HCT116 (cell line): ENCODE measurements at regions not wholly inside any gene's neighbourhood (a gene's known extent, or its start where the extent isn't known, plus 50 kb on each side); places are given as distances from the start of the nearest gene placed in this dataset.

Experiments
- ATAC-seq: fragments of 200-7000 bp; cut with Tn5 transposase; 2 replicates; pipeline ENCODE4 v1.9.1; 2020; ENCODE audit warnings: mild to moderate bottlenecking, moderate library complexity
- BruUV-seq: library from RNA; stranded (reverse); fragments of 400-500 nt; replicated peaks from 2 replicates; lab custom pipeline; 2021; lab: Mats Ljungman, UMichigan
- CTCF ChIA-PET: fragments of 300-600 bp; sonication (Branson Sonifier 250); formaldehyde crosslinking; loops from one replicate; lab custom pipeline; 2021; ENCODE audit warnings: antibody characterized with exemption; lab: Charles Lee
- POLR2A ChIA-PET: fragments of 300-600, 350-600 bp; sonication (Branson Sonifier 250); formaldehyde crosslinking; loops from one replicate; lab custom pipeline; 2021; ENCODE audit warnings: antibody characterized with exemption; lab: Charles Lee
- RAD21 ChIA-PET, 2 experiments: fragments of 300-600 bp; sonication (Branson Sonifier 250); formaldehyde crosslinking; loops; one replicate each; lab custom pipeline; 2023; ENCODE audit warnings: low total read pairs in 2 of 2; ENCODE audit not compliant: uncharacterized antibody in 2 of 2, unreplicated experiment in 2 of 2, low non-redundant PET in 1 of 2; lab: Charles Lee
- DNase-seq: peaks from one replicate; pipeline ENCODE4 v3.0.0-alpha.2; 2010; ENCODE audit warnings: low read depth, low spot score
- H2AFZ ChIP-seq: fragments of 200-600 bp; shearing (Covaris generic), sonication (generic); 2 replicates; pipeline ENCODE4 v1.6.1; 2017; ENCODE audit warnings: low read depth, mixed run types, mixed read lengths, antibody characterized with exemption, low read length; ENCODE audit not compliant: poor library complexity, severe bottlenecking
- H3K27ac ChIP-seq: 2 replicates; pipeline ENCODE4 v1.5.1; 2012; ENCODE audit warnings: low read depth, low read length
- H3K27me3 ChIP-seq: fragments of 200-600 bp; sonication (generic); 2 replicates; pipeline ENCODE4 v1.6.1; 2016; ENCODE audit warnings: mixed run types, low read length, mixed read lengths; ENCODE audit not compliant: insufficient read depth
- H3K36me3 ChIP-seq, 2 experiments: fragments of 200-500 bp in 1 of 2; fragments of 200-600 bp in 1 of 2; sonication (Bioruptor generic) in 1 of 2; sonication (generic) in 1 of 2; 2 replicates each; pipeline versions ENCODE4 v1.5.1 to v1.6.1; 2014 to 2016; ENCODE audit warnings: low read length in 2 of 2, inconsistent platforms in 1 of 2, mixed read lengths in 1 of 2, mixed run types in 1 of 2; ENCODE audit not compliant: insufficient read depth in 2 of 2, control insufficient read depth in 1 of 2
- H3K4me1 ChIP-seq, 2 experiments: fragments of 200-600 bp in 1 of 2; sonication (generic) in 1 of 2; 2 replicates each; pipeline versions ENCODE4 v1.5.1 to v1.6.1; 2012 to 2017; ENCODE audit warnings: low read length in 2 of 2, inconsistent platforms in 1 of 2, mild to moderate bottlenecking in 1 of 2, mixed read lengths in 1 of 2, mixed run types in 1 of 2, moderate library complexity in 1 of 2; ENCODE audit not compliant: insufficient read depth in 2 of 2, control insufficient read depth in 1 of 2
- H3K4me2 ChIP-seq: fragments of 200-600 bp; sonication (generic); 2 replicates; pipeline ENCODE4 v1.6.1; 2017; ENCODE audit warnings: mixed run types, low read length, mixed read lengths
- H3K4me3 ChIP-seq, 2 experiments: fragments of 200-600 bp in 1 of 2; sonication (generic) in 1 of 2; replicated peaks in 1 of 2; 2 replicates each; pipeline ENCODE4 v1.5.1; 2011 to 2016; ENCODE audit warnings: low read length in 2 of 2, control low read depth in 1 of 2, low read depth in 1 of 2, mild to moderate bottlenecking in 1 of 2, mixed read lengths in 1 of 2, mixed run types in 1 of 2
- H3K79me2 ChIP-seq: fragments of 200-600 bp; sonication (generic); 2 replicates; pipeline ENCODE4 v1.6.1; 2017; ENCODE audit warnings: mild to moderate bottlenecking, mixed run types, low read length, moderate library complexity, mixed read lengths; ENCODE audit not compliant: insufficient read depth
- H3K9ac ChIP-seq: fragments of 200-600 bp; sonication (generic); 2 replicates; pipeline ENCODE4 v1.6.1; 2016; ENCODE audit warnings: low read length, mixed read lengths
- H3K9me2 ChIP-seq: fragments of 200-600 bp; sonication (generic), shearing (Covaris generic); 2 replicates; pipeline ENCODE4 v1.6.1; 2017; ENCODE audit warnings: mixed run types, mild to moderate bottlenecking, moderate library complexity; ENCODE audit not compliant: insufficient read depth
- H3K9me3 ChIP-seq, 2 experiments: fragments of 200-500 bp in 1 of 2; fragments of 200-600 bp in 1 of 2; sonication (Bioruptor generic) in 1 of 2; sonication (generic) in 1 of 2; 2 replicates each; pipeline ENCODE4 v1.6.1; 2014 to 2017; ENCODE audit warnings: low read length in 2 of 2, mixed read lengths in 2 of 2, inconsistent platforms in 1 of 2, low read depth in 1 of 2, mild to moderate bottlenecking in 1 of 2, mixed run types in 1 of 2, moderate library complexity in 1 of 2; ENCODE audit not compliant: control insufficient read depth in 1 of 2, insufficient read depth in 1 of 2
- H4K20me1 ChIP-seq: fragments of 200-600 bp; sonication (generic), shearing (Covaris generic); 2 replicates; pipeline ENCODE4 v1.6.1; 2017; ENCODE audit warnings: mixed run types, mild to moderate bottlenecking, moderate library complexity; ENCODE audit not compliant: insufficient read depth
- CEBPB ChIP-seq: IDR thresholded peaks from 2 replicates; pipeline ENCODE4 v1.6.1; 2012; ENCODE audit warnings: low read depth
- EGR1 ChIP-seq: IDR thresholded peaks from 2 replicates; pipeline ENCODE4 v1.6.1; 2012; ENCODE audit warnings: low read depth
- ELF1 ChIP-seq: IDR thresholded peaks from 2 replicates; pipeline ENCODE4 v1.6.1; 2012; ENCODE audit warnings: low read depth, borderline replicate concordance
- EZH2phosphoT487 ChIP-seq: fragments of 200-600 bp; IDR thresholded peaks from 2 replicates; pipeline ENCODE4 v1.6.1; 2018; ENCODE audit warnings: antibody characterized with exemption, borderline replicate concordance
- POLR2A ChIP-seq: IDR thresholded peaks from 2 replicates; pipeline ENCODE4 v1.7.0; 2011; ENCODE audit warnings: borderline replicate concordance; ENCODE audit not compliant: insufficient read depth, insufficient read length; ENCODE audit errors: extremely low read depth
- RAD21 ChIP-seq: IDR thresholded peaks from 2 replicates; pipeline ENCODE4 v1.6.1; 2012; ENCODE audit warnings: low read depth, mild to moderate bottlenecking
- SIN3A ChIP-seq: IDR thresholded peaks from 2 replicates; pipeline ENCODE4 v1.6.1; 2012; ENCODE audit warnings: low read depth
- YY1 ChIP-seq: IDR thresholded peaks from 2 replicates; pipeline ENCODE4 v1.6.1; 2011; ENCODE audit warnings: low read length, low read depth, moderate library complexity, mild to moderate bottlenecking; ENCODE audit not compliant: insufficient replicate concordance; ENCODE audit errors: extremely low read depth
- ZNF274 ChIP-seq: fragments of 200-500 bp; sonication (Bioruptor generic); IDR thresholded peaks from 2 replicates; pipeline ENCODE4 v1.6.1; 2014; ENCODE audit warnings: mild to moderate bottlenecking, low read depth, low read length, inconsistent platforms
- intact Hi-C: fragments of 100-400 bp; cut with micrococcal nuclease; formaldehyde crosslinking; loops from 2 replicates; pipeline ENCODE4 v1.10.0; 2022
- TF ChIP-seq, protein P1 (sequence below), 3 experiments: fragments of 200-600 bp in 1 of 3; sonication (generic) in 1 of 3; IDR thresholded peaks in 2 of 3; conservative IDR thresholded peaks in 1 of 3; 2 replicates each; pipeline ENCODE4 v1.5.1; 2012 to 2017; ENCODE audit warnings: low read depth in 2 of 3, low read length in 2 of 3, antibody characterized with exemption in 1 of 3, borderline replicate concordance in 1 of 3, control low read depth in 1 of 3, mild to moderate bottlenecking in 1 of 3, mixed read lengths in 1 of 3, mixed run types in 1 of 3, moderate library complexity in 1 of 3; ENCODE audit not compliant: insufficient read depth in 1 of 3
- TF ChIP-seq, protein P2 (sequence below): IDR thresholded peaks from 2 replicates; pipeline ENCODE4 v1.6.1; 2012

GRCh38 chrX:94492541-94492940 is 818.5 kb downstream of the FAM133A start:
- POLR2A ChIA-PET, result no interaction called here
- Histone ChIP-seq H3K9me2 (no peaks in the 10 kb centered on the region), H4K20me1 (no peaks in the 10 kb centered on the region), H3K27me3 (no peaks in the 10 kb centered on the region), H3K4me3 (no peak overlapping the region), H3K36me3 (no peaks in the 10 kb centered on the region), H2AFZ (no peak overlapping the region)
- DNase-seq, result no peak
- RAD21 ChIA-PET, result no interaction called here
- intact Hi-C loops, result no loop called here
- TF ChIP-seq RAD21 (no peak), CEBPB (no peak), YY1 (no peak), EGR1 (no peak), ELF1 (no peak), POLR2A (no peak), EZH2phosphoT487 (no peak), ZNF274 (no peak), SIN3A (no peak)
- TF ChIP-seq, protein P1, sequence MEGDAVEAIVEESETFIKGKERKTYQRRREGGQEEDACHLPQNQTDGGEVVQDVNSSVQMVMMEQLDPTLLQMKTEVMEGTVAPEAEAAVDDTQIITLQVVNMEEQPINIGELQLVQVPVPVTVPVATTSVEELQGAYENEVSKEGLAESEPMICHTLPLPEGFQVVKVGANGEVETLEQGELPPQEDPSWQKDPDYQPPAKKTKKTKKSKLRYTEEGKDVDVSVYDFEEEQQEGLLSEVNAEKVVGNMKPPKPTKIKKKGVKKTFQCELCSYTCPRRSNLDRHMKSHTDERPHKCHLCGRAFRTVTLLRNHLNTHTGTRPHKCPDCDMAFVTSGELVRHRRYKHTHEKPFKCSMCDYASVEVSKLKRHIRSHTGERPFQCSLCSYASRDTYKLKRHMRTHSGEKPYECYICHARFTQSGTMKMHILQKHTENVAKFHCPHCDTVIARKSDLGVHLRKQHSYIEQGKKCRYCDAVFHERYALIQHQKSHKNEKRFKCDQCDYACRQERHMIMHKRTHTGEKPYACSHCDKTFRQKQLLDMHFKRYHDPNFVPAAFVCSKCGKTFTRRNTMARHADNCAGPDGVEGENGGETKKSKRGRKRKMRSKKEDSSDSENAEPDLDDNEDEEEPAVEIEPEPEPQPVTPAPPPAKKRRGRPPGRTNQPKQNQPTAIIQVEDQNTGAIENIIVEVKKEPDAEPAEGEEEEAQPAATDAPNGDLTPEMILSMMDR (IDR thresholded peaks at IDR 0.05 in 2 of 3, conservative IDR thresholded peaks at IDR 0.05 in 1 of 3; ENCODE audit: borderline replicate concordance in 1 of 3, insufficient read depth in 1 of 3, low read depth in 2 of 3, low read length in 2 of 3), result no peak
- TF ChIP-seq, protein P2, sequence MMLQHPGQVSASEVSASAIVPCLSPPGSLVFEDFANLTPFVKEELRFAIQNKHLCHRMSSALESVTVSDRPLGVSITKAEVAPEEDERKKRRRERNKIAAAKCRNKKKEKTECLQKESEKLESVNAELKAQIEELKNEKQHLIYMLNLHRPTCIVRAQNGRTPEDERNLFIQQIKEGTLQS, result no peak
- TF ChIP-seq, all 23 proteins: peak for 0
- H3K79me2 ChIP-seq, result no peaks in the 10 kb centered on the region
- CTCF ChIA-PET, result no interaction called here
- no peak overlapping the region for H3K4me2 ChIP-seq
- H3K9ac ChIP-seq, result no peak overlapping the region
- H3K9me3 ChIP-seq, result no peaks in the 10 kb centered on the region
- no peaks in the 10 kb centered on the region for H3K4me1 ChIP-seq
- no peak for ATAC-seq
- no TSS peak for BruUV-seq
- no peak overlapping the region for H3K27ac ChIP-seq
